ENCODE measurements at regions not wholly inside any gene's neighbourhood (a gene's known extent, or its start where the extent isn't known, plus 50 kb on each side); places are given as distances from the start of the nearest gene placed in this dataset.
"Not testable (repeated sequence)": the region's sequence is repeated elsewhere in the genome, so short reads cannot be mapped to it uniquely, and the experiment has no call there.

DNA sequence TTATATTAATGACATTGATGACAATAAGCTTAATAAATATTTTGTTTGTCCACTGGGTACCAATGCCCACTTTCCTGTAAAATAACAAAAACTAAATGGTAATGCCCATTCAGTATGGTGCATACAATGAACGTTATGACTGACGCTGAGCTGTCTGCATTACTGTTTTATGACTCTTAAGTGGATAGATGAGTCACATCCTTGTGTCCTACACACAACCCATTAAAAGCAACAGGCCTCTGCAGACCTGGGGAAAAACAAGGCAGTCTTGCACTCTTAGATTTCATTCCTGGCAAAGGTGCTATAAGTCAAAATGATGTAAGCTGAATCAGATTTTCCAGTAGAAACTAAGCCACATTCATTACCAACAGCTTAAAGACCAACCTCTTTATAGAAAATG, 176.3 kb upstream of the TMEM45B start:
- peak; percentile 94 for DNase-seq

DNA sequence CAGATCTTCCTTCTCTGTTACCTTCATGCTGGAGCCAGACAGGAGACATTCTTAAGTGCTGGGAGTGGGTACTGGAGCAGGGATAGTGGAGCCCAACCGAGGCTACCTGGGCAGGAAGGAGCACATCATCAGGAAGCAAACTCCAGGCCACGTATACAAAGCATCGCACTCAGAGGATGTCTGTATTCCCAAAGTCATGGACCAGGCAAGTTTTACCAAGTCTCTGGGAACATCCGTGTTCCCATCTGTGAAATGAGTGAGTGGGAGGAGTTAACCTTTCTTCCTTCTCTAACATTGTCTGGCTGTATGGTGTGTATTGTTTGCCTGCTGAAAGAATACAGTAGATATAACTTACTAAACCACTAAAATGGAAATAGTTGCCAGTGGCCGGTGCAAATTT, 175.0 kb upstream of the TMEM45B start:
- no peak for DNase-seq

DNA sequence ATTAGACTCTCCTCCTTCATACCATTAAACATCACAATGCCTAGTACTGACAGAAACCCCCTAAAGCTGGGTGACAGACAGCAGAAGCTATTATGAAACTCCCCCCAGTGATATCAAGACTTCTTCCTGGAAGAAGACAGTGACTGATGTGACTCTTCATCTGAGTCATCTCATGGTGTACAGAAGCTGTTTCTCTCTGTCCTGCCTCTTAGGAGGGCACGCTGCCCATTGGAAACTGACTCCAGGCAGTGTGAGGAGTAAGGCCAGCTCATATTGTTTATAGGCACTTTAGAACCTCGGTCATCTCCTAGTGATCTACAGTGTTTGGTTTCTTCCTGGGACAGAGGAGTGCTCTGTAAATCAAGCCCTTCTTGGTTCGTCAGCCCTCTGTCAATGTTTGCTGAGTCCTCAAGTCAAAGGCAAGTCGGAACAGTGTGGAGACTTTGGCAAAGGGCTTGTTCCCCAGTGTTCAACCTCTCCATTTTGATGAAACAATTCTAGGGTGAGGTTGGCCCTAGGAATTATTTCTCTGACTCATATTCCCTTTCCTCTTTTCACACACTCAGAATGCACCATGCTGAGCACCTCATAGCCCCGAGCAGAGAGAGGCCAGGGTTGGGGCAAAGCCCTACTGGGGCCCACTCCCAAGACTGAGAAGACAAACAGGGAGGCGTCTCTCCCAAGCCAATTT, 172.5 kb upstream of the TMEM45B start:
- DNase-seq, result peak; percentile 53

DNA sequence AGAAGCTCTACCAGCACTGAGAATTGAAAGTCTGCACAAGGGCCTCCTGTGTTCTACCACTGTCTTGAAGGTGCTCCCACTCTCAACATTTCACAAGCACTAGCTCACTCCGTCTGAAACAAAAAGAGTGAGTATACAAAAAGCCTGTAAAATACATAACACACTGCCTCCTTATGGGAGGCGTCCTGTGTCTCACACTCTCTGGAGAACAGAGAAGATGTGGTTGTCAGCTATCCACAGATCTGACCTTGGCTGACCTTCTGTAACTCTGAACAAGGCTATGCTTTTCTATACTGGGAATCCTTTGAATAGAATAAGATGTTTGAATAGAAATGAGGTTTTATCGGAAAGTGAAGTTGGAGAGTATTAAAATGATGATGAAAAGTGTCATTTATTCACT, 171.3 kb upstream of the TMEM45B start:
- DNase-seq, result no peak

DNA sequence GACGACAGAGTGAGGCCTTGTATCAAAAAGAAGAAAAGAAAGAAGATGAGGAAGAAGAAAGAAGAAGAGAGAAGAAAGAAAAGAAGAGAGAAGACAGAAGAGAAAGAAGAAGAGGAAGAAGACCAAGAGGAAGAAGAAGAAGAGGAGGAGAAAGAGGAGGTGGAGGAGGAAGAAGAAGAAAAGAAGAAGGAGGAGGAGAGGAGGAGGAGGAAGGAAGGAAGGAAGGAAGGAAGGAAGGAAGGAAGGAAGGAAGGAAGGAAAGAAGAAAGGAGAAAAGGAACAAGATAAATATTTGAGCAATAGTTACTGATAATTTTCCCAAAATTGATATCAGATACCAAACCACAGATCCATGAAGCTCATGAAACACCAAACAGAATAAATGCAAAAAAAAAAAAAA, 169.7 kb upstream of the TMEM45B start:
- no peak for DNase-seq

- DNase-seq, result not testable (repeated sequence)
Observed at GRCh38 chr11:129650044-129650443, 165.6 kb upstream of the TMEM45B start.

GRCh38 chr11:129652835-129653234, 162.8 kb upstream of the TMEM45B start:
- DNase-seq, result peak; percentile 51

- DNase-seq, result no peak
Observed at GRCh38 chr11:129655247-129655832, 160.3 kb upstream of the TMEM45B start.

GRCh38 chr11:129657866-129658525, 157.7 kb upstream of the TMEM45B start:
- DNase-seq, result no peak

DNA sequence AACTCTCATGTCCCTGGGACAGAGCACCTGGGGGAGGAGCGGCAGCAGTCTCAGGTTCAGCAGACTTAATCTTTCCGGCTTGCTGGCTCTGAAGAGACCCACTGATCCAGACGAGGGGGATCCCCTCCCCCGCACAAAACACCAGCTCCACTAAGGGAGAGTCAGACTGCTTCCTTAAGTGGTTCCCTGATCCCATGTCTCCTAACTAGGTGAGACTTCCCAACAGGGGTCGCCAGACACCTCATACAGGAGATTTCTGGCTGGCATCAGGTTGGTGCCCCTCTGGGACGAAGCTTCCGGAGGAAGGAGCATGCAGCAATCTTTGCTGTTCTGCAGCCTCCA, 157.2 kb upstream of the TMEM45B start:
- DNase-seq, result no peak

DNA sequence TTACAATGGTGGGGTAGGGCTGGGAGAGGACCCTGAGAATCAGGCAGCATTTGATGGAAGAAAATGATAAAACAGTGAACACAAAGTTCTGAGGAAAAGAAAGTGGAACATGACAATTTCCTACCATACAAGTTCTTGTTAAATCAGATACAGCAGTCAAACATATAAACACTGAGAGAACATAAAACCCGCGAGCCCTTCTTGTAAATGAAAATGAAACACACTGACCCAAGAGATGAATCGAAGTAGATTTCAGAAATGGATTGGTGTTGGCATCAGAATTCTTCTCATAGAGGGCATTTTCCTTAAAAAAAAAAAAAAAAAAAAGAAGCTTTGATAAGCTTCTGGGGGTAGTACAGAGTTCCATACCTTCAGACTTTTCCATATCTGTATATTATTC, 134.7 kb upstream of the TMEM45B start:
- DNase-seq, result no peak

DNA sequence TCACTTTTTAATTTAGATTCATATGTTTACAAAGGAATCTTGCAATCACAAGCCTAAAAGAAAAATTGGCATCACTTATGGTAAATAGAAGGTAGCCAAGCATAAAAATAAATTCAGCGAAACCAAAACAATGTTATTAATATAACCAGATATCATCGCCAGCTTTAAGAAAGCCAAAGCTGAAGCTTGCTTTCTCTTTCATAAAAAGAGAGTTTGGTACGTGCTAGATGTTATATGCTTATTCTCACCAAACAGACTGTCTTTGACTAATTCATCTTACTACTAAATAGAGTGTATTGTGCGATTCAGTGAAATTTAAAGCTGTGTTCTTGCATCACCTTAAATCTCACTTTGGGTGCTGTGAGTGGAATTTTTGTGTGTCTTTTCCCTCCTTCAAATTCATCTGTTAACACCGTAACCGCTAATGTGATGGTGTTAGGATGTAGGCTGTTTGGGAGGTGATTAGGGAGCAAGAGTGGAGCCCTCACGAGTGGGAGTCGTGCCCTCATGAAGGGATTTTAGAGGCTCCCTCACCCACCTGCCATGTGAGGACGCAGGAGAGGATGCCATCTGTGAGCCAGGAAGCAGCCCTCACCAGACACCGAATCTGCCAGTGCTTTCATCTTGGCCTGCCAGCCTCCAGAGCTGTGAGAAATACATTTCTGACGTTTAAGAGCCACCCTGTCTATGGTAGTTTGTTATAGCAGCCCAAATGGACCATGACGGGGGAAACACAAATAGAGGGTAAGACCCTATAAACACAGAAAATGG, 134.1 kb upstream of the TMEM45B start:
- DNase-seq, result no peak

DNA sequence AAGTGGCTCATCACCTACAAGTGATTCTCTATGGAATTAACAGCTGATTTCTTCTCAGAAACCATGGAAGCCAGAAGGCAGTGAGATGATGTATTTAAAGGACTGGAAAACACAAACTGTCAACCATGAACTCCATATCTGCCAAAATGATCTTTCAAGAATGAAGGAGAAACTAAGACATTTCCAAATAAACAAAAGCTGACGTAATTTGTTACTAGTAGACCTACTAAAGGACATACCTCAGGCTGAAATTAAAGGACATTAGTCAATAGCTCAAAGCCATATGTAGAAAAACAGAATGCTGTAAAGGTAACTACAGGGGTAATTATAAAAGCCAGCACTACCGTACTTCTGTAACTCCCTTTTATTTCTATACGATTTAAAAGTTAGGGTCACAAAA, 129.4 kb upstream of the TMEM45B start:
- no peak for DNase-seq

DNA sequence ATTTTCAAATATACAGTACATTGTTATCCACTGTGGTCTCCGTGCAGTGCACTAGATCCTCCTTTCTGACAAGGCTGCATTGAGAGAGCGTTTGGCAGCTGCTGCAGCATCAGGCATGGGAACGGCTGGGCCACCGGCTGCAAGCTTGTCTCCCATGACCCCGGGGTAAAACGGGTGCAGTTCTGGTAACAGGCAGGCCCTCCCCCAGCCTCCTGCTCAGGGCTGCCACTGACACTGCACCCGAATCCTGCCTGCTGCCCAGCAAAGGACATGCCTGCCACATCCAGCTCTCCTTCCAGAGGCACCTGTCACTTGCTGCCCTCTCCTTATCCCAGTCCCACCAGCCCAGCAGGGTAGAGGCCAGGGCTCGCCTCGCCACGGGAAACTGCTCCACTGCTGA, 124.5 kb upstream of the TMEM45B start:
- no peak for DNase-seq

DNA sequence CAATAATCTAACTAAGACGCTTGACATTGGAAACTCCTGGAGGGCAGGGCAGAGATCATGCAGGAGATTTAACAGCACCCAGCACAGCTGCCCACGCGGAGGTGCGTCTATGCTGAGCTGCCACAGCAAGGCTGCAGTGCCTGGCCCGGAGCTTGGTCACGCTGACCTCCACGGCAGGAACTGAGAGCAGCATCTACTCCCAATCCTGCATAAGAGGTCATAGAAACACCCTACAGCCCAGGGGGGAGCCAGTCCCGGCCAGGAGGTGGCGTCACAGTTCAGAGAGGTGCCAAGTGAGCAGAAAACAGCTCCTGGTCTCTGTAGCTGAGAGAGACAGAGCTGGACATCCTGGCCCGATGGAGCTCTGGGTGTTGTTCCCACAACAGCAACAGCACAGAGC, 121.1 kb upstream of the TMEM45B start:
- DNase-seq, result peak; percentile 83

DNA sequence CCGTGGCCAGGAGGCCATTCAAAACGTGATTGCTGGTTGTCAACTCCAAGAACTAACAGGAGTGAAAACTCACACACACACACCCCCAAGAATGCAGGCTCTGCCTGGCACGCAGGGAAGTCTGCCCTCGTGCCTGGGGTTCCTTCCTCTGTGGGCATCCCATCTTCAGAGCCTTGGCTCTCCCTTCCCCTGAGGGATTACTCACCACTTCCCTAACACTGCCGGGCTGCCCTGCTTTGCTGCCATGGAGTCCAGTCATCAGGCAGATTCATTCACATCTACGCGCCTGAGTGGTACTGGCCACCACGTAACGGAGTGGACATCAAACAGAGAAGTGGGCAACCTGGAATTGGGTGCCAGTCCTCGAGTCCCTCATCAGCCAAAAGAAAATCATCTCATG, 120.7 kb upstream of the TMEM45B start:
- peak; percentile 60 for DNase-seq

- DNase-seq, result peak; percentile 90
Observed at GRCh38 chr11:129695571-129696308, 119.9 kb upstream of the TMEM45B start.

GRCh38 chr11:129696309-129696989, 119.2 kb upstream of the TMEM45B start:
- DNase-seq, result no peak

DNA sequence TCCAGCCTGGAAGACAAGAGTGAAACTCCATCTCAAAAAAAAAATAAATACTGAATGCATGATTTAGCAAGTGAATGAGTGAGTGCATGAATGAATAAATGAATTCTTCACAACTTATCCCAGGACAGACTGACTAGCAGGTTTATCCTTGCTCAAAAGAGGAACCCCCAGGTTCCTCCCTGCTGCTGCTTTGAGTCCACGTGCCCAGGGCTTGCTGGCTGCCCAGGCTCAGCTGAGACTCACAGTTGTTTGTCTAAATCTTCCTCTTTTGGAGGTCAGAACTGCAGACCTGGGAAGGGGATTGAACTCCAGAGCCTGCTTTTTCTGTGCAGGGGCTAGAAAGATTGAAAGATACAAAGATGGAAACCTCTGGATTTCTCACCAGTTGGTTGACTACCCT, 117.4 kb upstream of the TMEM45B start:
- no peak for DNase-seq

- peak; percentile 31 for DNase-seq
Observed at GRCh38 chr11:129699711-129700304, 115.8 kb upstream of the TMEM45B start.

- DNase-seq, result no peak
Observed at GRCh38 chr11:129700701-129701100, 114.9 kb upstream of the TMEM45B start.

- DNase-seq, result no peak
Observed at GRCh38 chr11:129701706-129702105, 113.9 kb upstream of the TMEM45B start.

Measured in DMS53 (cell line).